Fibroblast of the aortic adventitia (primary cell): ENCODE measurements at regions not wholly inside any gene's neighbourhood (a gene's known extent, or its start where the extent isn't known, plus 50 kb on each side); places are given as distances from the start of the nearest gene placed in this dataset.

ENCODE experiments used
- DNase-seq: peaks from one replicate; pipeline ENCODE4 v3.0.0-alpha.2; 2010; ENCODE audit warnings: low read depth
- H3K4me3 ChIP-seq: 2 replicates; pipeline ENCODE4 v1.5.1; 2011; ENCODE audit warnings: low read depth, mild to moderate bottlenecking, control low read depth, low read length, moderate library complexity
- TF ChIP-seq, protein P1 (sequence below): IDR thresholded peaks from 2 replicates; pipeline ENCODE4 v1.5.1; 2011; ENCODE audit warnings: mild to moderate bottlenecking, low read length, control low read depth, inconsistent platforms; ENCODE audit not compliant: insufficient read depth

- H3K4me3 ChIP-seq, result no peak overlapping the region
- no peak for DNase-seq
- TF ChIP-seq, protein P1, sequence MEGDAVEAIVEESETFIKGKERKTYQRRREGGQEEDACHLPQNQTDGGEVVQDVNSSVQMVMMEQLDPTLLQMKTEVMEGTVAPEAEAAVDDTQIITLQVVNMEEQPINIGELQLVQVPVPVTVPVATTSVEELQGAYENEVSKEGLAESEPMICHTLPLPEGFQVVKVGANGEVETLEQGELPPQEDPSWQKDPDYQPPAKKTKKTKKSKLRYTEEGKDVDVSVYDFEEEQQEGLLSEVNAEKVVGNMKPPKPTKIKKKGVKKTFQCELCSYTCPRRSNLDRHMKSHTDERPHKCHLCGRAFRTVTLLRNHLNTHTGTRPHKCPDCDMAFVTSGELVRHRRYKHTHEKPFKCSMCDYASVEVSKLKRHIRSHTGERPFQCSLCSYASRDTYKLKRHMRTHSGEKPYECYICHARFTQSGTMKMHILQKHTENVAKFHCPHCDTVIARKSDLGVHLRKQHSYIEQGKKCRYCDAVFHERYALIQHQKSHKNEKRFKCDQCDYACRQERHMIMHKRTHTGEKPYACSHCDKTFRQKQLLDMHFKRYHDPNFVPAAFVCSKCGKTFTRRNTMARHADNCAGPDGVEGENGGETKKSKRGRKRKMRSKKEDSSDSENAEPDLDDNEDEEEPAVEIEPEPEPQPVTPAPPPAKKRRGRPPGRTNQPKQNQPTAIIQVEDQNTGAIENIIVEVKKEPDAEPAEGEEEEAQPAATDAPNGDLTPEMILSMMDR, result no peak
Measured at GRCh38 chr3:168273036-168273435, 177.3 kb upstream of the GOLIM4 start.

DNA sequence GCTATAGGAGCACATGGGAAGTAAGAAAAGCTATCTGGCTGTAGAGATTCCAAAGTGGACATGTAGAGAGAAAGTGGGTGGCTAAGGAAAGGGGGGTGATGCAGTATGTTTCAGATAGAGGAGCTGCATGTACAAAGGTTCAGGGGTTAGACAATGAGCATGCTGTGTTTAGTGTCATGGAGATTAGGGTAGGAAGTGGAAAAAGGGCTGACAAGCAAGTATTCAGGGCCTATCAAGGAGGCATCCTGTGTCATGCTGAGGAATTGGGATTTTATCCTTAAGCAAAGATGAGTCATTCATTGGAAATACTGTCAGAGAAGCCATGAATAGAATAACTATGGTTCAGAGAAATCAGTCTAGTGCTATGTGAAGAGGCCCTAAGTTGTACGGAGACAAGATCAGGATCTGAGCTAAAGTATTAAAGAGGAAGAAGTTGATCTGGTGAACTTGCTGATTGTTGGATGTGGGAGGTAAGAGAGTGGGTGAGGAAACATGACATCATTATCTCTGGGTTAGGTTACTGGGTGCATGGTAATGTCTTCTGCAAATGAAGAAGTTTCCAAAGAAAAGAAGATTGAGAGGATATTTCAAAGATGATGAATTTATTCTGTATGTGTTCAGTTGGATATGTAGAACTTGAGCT lies 176.7 kb upstream of the GOLIM4 start:
- DNase-seq, result no peak
- no peak overlapping the region for H3K4me3 ChIP-seq
- TF ChIP-seq, protein P1, result no peak

- TF ChIP-seq, protein P1, result no peak
- H3K4me3 ChIP-seq, result no peak overlapping the region
- DNase-seq, result no peak
Measured at GRCh38 chr3:168271932-168272331, 176.2 kb upstream of the GOLIM4 start.

- H3K4me3 ChIP-seq, result no peak overlapping the region
- no peak for DNase-seq
- TF ChIP-seq, protein P1, result no peak
Measured at GRCh38 chr3:168269001-168269400, 173.3 kb upstream of the GOLIM4 start.

GRCh38 chr3:168267179-168267578 lies 171.5 kb upstream of the GOLIM4 start:
- no peak for DNase-seq
- TF ChIP-seq, protein P1, result no peak
- no peak overlapping the region for H3K4me3 ChIP-seq

DNA sequence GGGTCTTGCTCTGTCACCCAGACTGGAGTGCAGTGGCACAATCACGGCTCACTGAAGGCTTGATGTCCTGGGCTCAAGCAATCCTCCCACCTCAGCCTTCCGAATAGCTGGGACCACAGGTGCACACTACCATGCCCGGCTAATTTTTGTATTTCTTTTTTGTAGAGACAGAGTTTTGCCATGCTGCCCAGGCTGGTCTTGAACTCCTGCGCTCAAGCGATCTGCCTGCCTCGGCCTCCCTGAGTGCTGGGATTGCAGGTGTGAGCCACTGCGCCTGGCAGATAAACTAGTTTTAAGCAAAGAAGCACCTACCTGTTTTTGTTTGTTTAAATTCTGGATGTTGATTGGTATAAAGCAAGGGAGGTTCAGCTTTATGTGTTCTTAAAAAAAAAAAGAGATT lies 170.6 kb upstream of the GOLIM4 start:
- no peak for DNase-seq
- TF ChIP-seq, protein P1, result no peak
- H3K4me3 ChIP-seq, result no peak overlapping the region

- DNase-seq, result no peak
- TF ChIP-seq, protein P1, result no peak
Measured at GRCh38 chr3:168262887-168263286, 167.2 kb upstream of the GOLIM4 start.

More at GRCh38 chr3:168262887-168263286, 167.2 kb upstream of the GOLIM4 start:
- H3K4me3 ChIP-seq, result no peak overlapping the region
